ENCODE measurements at regions not wholly inside any gene's neighbourhood (a gene's known extent, or its start where the extent isn't known, plus 50 kb on each side); places are given as distances from the start of the nearest gene placed in this dataset.

- DNase-seq (ENCODE audit: low read depth in 2 of 2), result no peak
Measured at GRCh38 chr5:124923131-124923530, 176.7 kb upstream of the ZNF608 start.

GRCh38 chr5:124924729-124925128 is 178.3 kb upstream of the ZNF608 start:
- no peak for DNase-seq (ENCODE audit: low read depth in 2 of 2)

GRCh38 chr5:124927735-124928134 is 181.3 kb upstream of the ZNF608 start:
- no peak for DNase-seq (ENCODE audit: low read depth in 2 of 2)

GRCh38 chr5:124929000-124929399 is 182.6 kb upstream of the ZNF608 start:
- DNase-seq (ENCODE audit: low read depth in 2 of 2), result no peak

- no peak for DNase-seq (ENCODE audit: low read depth in 2 of 2)
Measured at GRCh38 chr5:124932791-124933600, 186.6 kb upstream of the ZNF608 start.

- no peak for DNase-seq (ENCODE audit: low read depth in 2 of 2)
Measured at GRCh38 chr5:124935065-124935464, 188.6 kb upstream of the ZNF608 start.

GRCh38 chr5:124936626-124936933 is 190.1 kb upstream of the ZNF608 start:
- DNase-seq (ENCODE audit: low read depth in 2 of 2), result no peak

- DNase-seq (ENCODE audit: low read depth in 2 of 2), result no peak
Measured at GRCh38 chr5:124941051-124942049, 194.9 kb upstream of the ZNF608 start.

GRCh38 chr5:124948062-124948753 is 201.8 kb upstream of the ZNF608 start:
- no peak for DNase-seq (ENCODE audit: low read depth in 2 of 2)

GRCh38 chr5:124948754-124949275 is 202.4 kb upstream of the ZNF608 start:
- no peak for DNase-seq (ENCODE audit: low read depth in 2 of 2)

GRCh38 chr5:124949862-124950261 is 203.4 kb upstream of the ZNF608 start:
- DNase-seq (ENCODE audit: low read depth in 2 of 2), result no peak

- no peak for DNase-seq (ENCODE audit: low read depth in 2 of 2)
Measured at GRCh38 chr5:124951105-124951504, 204.7 kb upstream of the ZNF608 start.

- no peak for DNase-seq (ENCODE audit: low read depth in 2 of 2)
Measured at GRCh38 chr5:124951661-124952060, 205.2 kb upstream of the ZNF608 start.

GRCh38 chr5:124952079-124952478 is 205.6 kb upstream of the ZNF608 start:
- no peak for DNase-seq (ENCODE audit: low read depth in 2 of 2)

- DNase-seq (ENCODE audit: low read depth in 2 of 2), result no peak
Measured at GRCh38 chr5:124952566-124952965, 206.1 kb upstream of the ZNF608 start.

GRCh38 chr5:124954784-124955183 is 208.3 kb upstream of the ZNF608 start:
- DNase-seq (ENCODE audit: low read depth in 2 of 2), result no peak

- DNase-seq (ENCODE audit: low read depth in 2 of 2), result no peak
Measured at GRCh38 chr5:124956471-124957029, 210.1 kb upstream of the ZNF608 start.

- DNase-seq (ENCODE audit: low read depth in 2 of 2), result no peak
Measured at GRCh38 chr5:124957063-124957462, 210.6 kb upstream of the ZNF608 start.

GRCh38 chr5:124960266-124960665 is 213.8 kb upstream of the ZNF608 start:
- no peak for DNase-seq (ENCODE audit: low read depth in 2 of 2)

- DNase-seq (ENCODE audit: low read depth in 2 of 2), result no peak
Measured at GRCh38 chr5:124961521-124961920, 215.1 kb upstream of the ZNF608 start.

GRCh38 chr5:124962111-124962510 is 215.7 kb upstream of the ZNF608 start:
- no peak for DNase-seq (ENCODE audit: low read depth in 2 of 2)

GRCh38 chr5:124962735-124963134 is 216.3 kb upstream of the ZNF608 start:
- no peak for DNase-seq (ENCODE audit: low read depth in 2 of 2)
